WTC11 (cell line): ENCODE measurements at regions not wholly inside any gene's neighbourhood (a gene's known extent, or its start where the extent isn't known, plus 50 kb on each side); places are given as distances from the start of the nearest gene placed in this dataset.

Experiments
- ATAC-seq: fragments of 200-7000 bp; cut with Tn5 transposase; 2 replicates; pipeline ENCODE4 v1.10.0; 2021; ENCODE audit warnings: mild to moderate bottlenecking, moderate library complexity
- CTCF ChIA-PET: fragments of 300-600 bp; sonication (Branson Sonifier 250); formaldehyde crosslinking; loops from one replicate; lab custom pipeline; 2021; ENCODE audit warnings: antibody characterized with exemption; lab: Charles Lee
- POLR2A ChIA-PET: fragments of 350-600 bp; sonication (Branson Sonifier 250); formaldehyde crosslinking; loops from one replicate; lab custom pipeline; 2021; ENCODE audit warnings: antibody characterized with exemption; lab: Charles Lee
- DNase-seq: peaks from one replicate; pipeline ENCODE4 v3.0.0; 2021; ENCODE audit warnings: low spot score
- H3K27ac Mint-ChIP-seq: 2 replicates; pipeline ENCODE4 v1.8.0; 2021; ENCODE audit warnings: mixed read lengths
- H3K27me3 Mint-ChIP-seq: 2 replicates; pipeline ENCODE4 v1.8.0; 2021; ENCODE audit warnings: low read depth, mild to moderate bottlenecking, moderate library complexity, mixed read lengths
- H3K36me3 Mint-ChIP-seq: 2 replicates; pipeline ENCODE4 v1.8.0; 2021; ENCODE audit warnings: mixed read lengths
- H3K4me1 Mint-ChIP-seq: 2 replicates; pipeline ENCODE4 v1.8.0; 2022; ENCODE audit warnings: mixed read lengths
- H3K4me3 Mint-ChIP-seq: 2 replicates; pipeline ENCODE4 v1.8.0; 2021; ENCODE audit warnings: mild to moderate bottlenecking, moderate library complexity, mixed read lengths
- H3K9me3 Mint-ChIP-seq: 2 replicates; pipeline ENCODE4 v1.8.0; 2021; ENCODE audit warnings: mixed read lengths
- AFF4 ChIP-seq: sonication (generic); formaldehyde crosslinking; IDR thresholded peaks from 2 replicates; pipeline ENCODE4 v1.8.1; 2023; ENCODE audit warnings: mild to moderate bottlenecking, missing genetic modification reagents, borderline replicate concordance
- CDX4 ChIP-seq: fragments of 250-450 bp; sonication (Bioruptor Pico); IDR thresholded peaks from 2 replicates; pipeline ENCODE4 v1.9.0; 2021; ENCODE audit warnings: moderate library complexity, mild to moderate bottlenecking, inconsistent platforms, borderline replicate concordance
- ERG ChIP-seq: fragments of 250-450 bp; sonication (Bioruptor Pico); IDR thresholded peaks from 2 replicates; pipeline ENCODE4 v1.8.0; 2021; ENCODE audit warnings: mild to moderate bottlenecking
- MXD4 ChIP-seq: fragments of 250-450 bp; sonication (Bioruptor Pico); IDR thresholded peaks from 2 replicates; pipeline ENCODE4 v1.8.0; 2021; ENCODE audit warnings: mild to moderate bottlenecking, moderate library complexity, borderline replicate concordance
- NFE2L1 ChIP-seq: sonication (generic); formaldehyde crosslinking; IDR thresholded peaks from 2 replicates; pipeline ENCODE4 v1.8.1; 2023; ENCODE audit warnings: missing genetic modification reagents
- RORB ChIP-seq: fragments of 250-450 bp; sonication (Bioruptor Pico); IDR thresholded peaks from 2 replicates; pipeline ENCODE4 v1.9.0; 2021; ENCODE audit warnings: mild to moderate bottlenecking
- SMAD3 ChIP-seq: sonication (generic); formaldehyde crosslinking; IDR thresholded peaks from 2 replicates; pipeline ENCODE4 v1.8.0; 2022; ENCODE audit warnings: missing genetic modification reagents, mild to moderate bottlenecking, borderline replicate concordance
- SOX15 ChIP-seq: fragments of 250-450 bp; sonication (Bioruptor Pico); IDR thresholded peaks from 2 replicates; pipeline ENCODE4 v1.9.0; 2021; ENCODE audit warnings: mild to moderate bottlenecking
- ZBTB21 ChIP-seq: sonication (generic); formaldehyde crosslinking; IDR thresholded peaks from 2 replicates; pipeline ENCODE4 v1.8.1; 2023; ENCODE audit warnings: mild to moderate bottlenecking, missing genetic modification reagents, borderline replicate concordance
- ZNF219 ChIP-seq: sonication (generic); formaldehyde crosslinking; IDR thresholded peaks from 2 replicates; pipeline ENCODE4 v1.8.0; 2023; ENCODE audit warnings: missing genetic modification reagents, mild to moderate bottlenecking, borderline replicate concordance
- TF ChIP-seq, protein P1 (sequence below): sonication (generic); formaldehyde crosslinking; IDR thresholded peaks from 2 replicates; pipeline ENCODE4 v1.8.0; 2022; ENCODE audit warnings: missing genetic modification reagents
- TF ChIP-seq, protein P2 (sequence below): sonication (generic); formaldehyde crosslinking; IDR thresholded peaks from 2 replicates; pipeline ENCODE4 v1.8.1; 2023; ENCODE audit warnings: mild to moderate bottlenecking, missing genetic modification reagents, moderate library complexity
- TF ChIP-seq, protein P3 (sequence below): sonication (generic); formaldehyde crosslinking; IDR thresholded peaks from 2 replicates; pipeline ENCODE4 v1.8.0; 2022; ENCODE audit warnings: mild to moderate bottlenecking, missing genetic modification reagents

DNA sequence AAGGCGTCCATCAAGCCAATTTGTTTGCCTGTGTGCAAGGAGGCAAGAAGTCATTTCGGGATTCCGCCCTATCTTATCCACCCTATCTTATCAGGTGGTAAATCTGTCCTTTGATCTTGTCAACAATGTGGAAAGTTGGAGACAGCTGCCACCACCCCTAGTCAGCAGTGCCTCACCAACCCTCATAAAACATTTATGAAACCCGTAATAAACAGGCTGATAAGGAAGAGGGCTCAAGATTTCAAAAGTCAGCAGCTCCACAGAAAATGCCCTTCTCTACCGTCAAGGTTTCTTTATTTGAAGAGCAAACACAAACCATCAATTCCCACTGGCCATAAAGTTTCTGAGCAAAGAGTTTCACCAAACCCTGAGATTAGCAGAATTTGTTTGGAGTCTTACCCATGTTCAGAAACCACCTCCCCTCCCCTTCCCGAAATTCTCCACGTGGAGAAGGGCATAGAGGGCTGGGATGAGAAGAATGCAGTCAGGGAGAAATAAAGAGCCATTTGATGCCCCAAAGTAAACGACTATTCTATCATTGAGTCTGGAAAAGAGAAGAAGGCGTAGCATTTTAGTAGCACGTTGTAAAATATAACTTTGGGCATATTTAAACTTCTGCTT is 196.0 kb upstream of the GPR12 start:
- Mint-ChIP-seq H3K27me3 (no peaks in the 10 kb centered on the region), H3K9me3 (no peaks in the 10 kb centered on the region)

More for the DNA sequence above, 196.0 kb upstream of the GPR12 start:
- DNase-seq (no peak), ATAC-seq (no peak)
- no peak for TF ChIP-seq SOX15 (CRISPR knock-in tag)
- TF ChIP-seq, protein P1, sequence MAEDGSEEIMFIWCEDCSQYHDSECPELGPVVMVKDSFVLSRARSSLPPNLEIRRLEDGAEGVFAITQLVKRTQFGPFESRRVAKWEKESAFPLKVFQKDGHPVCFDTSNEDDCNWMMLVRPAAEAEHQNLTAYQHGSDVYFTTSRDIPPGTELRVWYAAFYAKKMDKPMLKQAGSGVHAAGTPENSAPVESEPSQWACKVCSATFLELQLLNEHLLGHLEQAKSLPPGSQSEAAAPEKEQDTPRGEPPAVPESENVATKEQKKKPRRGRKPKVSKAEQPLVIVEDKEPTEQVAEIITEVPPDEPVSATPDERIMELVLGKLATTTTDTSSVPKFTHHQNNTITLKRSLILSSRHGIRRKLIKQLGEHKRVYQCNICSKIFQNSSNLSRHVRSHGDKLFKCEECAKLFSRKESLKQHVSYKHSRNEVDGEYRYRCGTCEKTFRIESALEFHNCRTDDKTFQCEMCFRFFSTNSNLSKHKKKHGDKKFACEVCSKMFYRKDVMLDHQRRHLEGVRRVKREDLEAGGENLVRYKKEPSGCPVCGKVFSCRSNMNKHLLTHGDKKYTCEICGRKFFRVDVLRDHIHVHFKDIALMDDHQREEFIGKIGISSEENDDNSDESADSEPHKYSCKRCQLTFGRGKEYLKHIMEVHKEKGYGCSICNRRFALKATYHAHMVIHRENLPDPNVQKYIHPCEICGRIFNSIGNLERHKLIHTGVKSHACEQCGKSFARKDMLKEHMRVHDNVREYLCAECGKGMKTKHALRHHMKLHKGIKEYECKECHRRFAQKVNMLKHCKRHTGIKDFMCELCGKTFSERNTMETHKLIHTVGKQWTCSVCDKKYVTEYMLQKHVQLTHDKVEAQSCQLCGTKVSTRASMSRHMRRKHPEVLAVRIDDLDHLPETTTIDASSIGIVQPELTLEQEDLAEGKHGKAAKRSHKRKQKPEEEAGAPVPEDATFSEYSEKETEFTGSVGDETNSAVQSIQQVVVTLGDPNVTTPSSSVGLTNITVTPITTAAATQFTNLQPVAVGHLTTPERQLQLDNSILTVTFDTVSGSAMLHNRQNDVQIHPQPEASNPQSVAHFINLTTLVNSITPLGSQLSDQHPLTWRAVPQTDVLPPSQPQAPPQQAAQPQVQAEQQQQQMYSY (CRISPR knock-in tag) = no peak
- no peak for TF ChIP-seq SMAD3 (CRISPR knock-in tag)
- TF ChIP-seq NFE2L1 (CRISPR knock-in tag) = no peak
- no peak for TF ChIP-seq MXD4
- TF ChIP-seq ZNF219 (CRISPR knock-in tag) = no peak
- TF ChIP-seq AFF4 (CRISPR knock-in tag) = no peak
- no peak for TF ChIP-seq CDX4
- TF ChIP-seq, protein P2, sequence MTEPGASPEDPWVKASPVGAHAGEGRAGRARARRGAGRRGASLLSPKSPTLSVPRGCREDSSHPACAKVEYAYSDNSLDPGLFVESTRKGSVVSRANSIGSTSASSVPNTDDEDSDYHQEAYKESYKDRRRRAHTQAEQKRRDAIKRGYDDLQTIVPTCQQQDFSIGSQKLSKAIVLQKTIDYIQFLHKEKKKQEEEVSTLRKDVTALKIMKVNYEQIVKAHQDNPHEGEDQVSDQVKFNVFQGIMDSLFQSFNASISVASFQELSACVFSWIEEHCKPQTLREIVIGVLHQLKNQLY = no peak
- no peak for TF ChIP-seq RORB (CRISPR knock-in tag)
- no peak for TF ChIP-seq ZBTB21
- no peak for TF ChIP-seq ERG
- TF ChIP-seq, protein P3, sequence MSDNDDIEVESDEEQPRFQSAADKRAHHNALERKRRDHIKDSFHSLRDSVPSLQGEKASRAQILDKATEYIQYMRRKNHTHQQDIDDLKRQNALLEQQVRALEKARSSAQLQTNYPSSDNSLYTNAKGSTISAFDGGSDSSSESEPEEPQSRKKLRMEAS (CRISPR knock-in tag) = no peak
- ChIA-PET CTCF (interaction anchor here (1.5 to 2.6 kb wide), 4 partner anchors 10 to 870 kb away, joined by 5 to 17 read pairs (median 7); no protein-coding TSS in a partner anchor), POLR2A (no interaction called here)
- H3K4me3 Mint-ChIP-seq = no peak overlapping the region
- H3K4me1 Mint-ChIP-seq = no peaks in the 10 kb centered on the region
- H3K36me3 Mint-ChIP-seq = no peaks in the 10 kb centered on the region
- no peak overlapping the region for H3K27ac Mint-ChIP-seq
